Activated naive CD4-positive, alpha-beta T cell treated with Interleukin-2 at 50 U/mL for 16 hours (primary cell): ENCODE measurements at regions not wholly inside any gene's neighbourhood (a gene's known extent, or its start where the extent isn't known, plus 50 kb on each side); places are given as distances from the start of the nearest gene placed in this dataset.

Experiments used
- DNase-seq: peaks from one replicate; pipeline ENCODE4 v3.0.0-alpha.2; 2020

DNA sequence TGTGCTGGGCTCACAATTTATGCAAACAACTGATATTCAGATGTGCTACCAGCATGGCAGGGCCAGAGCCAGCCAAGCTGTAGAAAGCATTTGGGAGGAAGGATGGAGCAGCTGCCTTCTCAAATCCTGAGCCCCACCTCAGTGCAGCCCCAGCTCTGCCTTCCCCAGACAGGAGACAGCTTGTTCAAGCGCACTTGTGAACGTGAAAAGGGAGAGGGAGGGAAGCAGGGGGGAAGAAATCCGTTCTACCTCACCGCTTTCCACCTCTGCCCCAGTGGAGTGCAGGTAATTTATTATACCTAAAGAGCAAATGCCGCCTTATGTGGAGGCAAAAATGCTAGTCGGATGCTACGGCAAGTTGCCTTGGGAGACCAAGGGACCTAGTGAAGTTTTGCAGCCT, 66.0 kb upstream of the SLC14A2 start:
- no peak for DNase-seq

DNA sequence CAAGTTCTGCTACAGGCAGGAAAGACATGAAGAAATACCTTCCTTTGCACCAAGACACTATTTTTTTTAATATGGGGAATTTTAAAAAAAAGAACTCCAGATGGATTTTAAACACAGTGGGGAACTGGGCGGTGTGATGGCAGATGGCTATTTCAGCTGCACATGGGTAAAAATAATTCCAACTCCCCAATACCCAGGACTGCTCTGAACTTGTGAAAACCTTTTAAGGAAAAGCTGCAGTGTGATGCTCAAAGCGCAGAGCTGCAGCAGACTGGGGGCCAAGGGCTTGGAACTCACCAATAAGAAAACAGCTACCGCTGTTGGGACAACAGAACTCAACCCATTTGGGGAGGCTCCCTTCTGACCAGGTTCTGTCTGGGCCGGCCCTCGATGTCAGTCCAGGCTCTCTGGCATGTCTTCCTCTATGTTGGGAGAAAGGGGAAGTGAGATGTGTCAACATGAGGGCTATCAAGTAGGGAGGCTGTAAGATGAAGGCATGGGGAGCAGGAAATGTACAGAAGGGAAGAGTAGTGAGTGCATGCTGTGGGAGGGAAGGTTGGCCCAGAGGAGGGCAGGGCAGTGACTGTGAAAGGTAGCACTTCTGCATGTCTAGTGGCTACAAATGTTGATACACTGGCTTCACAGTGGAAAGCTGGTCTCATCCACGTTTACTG, 64.0 kb upstream of the SLC14A2 start:
- DNase-seq, result no peak

DNA sequence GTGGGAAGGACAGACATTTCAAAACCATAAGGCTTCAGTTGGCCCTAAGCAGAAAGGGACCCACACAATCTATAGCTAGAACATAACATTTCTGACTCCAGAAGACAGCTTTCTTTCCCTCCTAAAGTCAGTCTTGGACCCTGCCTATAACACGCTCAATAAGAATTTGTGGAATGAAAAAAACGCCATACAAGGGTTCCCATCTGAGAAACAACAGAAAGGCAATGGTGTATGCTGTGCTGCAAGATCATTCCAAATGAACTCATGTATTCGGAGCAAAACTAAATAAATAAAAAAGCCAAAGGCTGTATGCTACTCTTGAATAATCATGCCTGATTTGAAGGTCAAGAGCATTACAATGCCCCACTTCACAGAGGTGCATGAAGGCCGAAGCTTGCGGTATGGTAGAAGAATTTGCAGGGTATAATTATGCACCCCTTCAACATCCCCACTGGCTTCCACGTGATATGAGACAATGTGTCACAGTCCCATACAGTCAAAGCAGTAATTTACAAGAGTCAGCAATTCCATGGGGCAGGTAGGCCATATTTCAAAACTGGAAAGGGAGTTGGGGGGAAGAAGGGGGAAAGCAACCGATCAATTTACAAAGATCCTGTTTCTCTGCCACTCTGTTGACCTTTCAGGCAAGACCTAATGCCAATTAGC, 61.4 kb upstream of the SLC14A2 start:
- no peak for DNase-seq

DNA sequence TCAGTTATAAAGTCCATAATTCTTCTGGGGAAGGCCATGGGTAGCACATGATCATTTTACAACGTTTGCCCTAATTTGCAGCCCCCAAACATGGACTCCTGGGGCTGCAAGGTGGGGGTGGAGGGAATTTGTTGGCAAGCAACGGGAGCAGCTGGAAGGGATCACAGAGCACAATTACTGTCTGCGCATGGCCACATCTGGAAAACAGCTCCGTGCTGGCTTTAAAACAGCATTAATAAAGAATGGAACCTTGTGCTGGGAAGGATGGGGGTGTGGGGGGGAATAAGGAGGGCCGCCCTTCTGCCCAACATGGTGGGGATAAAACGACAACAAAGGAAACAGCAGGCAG, 60.9 kb upstream of the SLC14A2 start:
- no peak for DNase-seq

DNA sequence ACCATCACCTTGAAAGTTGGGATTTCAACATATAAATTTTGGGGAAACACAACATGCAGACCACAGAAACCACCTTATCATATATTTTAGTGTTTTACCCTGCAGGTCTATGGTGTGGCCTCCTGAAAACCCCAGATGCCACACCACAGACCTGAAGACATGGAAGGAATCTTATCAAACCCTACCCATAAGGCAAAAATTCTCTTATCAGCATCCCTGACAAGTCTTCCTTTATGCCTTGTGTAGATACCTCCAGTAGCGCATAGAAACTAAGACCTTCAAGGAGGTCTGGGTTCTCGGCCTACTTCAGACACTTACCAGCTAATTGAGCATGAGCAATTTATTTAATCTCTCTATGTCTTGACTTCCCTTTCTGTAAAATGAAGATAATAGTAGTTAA, 59.1 kb upstream of the SLC14A2 start:
- DNase-seq, result no peak

DNA sequence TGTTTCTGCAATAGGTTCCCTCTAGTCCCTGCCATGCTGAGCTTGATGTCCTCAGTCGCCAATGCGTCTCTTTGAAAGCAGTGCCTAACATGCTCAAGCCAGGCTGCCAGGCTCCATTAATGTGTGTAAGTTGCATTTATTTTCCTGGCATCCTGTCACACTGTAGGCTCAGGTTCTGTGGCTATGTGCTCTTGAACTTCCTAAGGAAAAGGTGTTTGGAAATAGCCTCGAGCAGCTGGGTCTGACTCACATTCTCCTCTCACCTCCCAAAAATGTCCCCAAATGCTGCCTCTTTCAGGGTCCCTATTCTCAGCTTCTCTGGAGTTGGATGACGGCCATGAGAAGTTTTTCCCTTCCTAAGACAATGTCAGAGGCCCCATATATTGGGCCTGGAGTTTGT, 58.0 kb upstream of the SLC14A2 start:
- no peak for DNase-seq

DNA sequence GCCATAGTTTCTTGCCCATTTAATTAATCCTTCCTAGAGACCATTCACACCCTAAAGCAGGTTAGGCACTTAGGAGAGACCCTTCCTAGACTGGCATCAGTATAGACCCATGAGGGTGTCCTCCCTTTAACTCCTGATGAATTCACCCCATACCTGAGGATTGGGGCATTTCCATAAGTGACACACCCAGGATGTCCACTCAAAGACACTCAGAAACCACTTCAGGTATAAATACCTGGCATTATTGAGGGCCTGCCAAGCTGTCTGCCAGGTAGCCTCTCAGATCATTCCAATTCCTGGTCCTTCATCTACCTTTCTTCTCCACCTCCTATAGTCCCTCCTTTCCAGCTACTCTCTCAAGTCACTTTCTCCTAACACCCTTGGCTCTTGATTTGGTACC, 57.5 kb upstream of the SLC14A2 start:
- no peak for DNase-seq

DNA sequence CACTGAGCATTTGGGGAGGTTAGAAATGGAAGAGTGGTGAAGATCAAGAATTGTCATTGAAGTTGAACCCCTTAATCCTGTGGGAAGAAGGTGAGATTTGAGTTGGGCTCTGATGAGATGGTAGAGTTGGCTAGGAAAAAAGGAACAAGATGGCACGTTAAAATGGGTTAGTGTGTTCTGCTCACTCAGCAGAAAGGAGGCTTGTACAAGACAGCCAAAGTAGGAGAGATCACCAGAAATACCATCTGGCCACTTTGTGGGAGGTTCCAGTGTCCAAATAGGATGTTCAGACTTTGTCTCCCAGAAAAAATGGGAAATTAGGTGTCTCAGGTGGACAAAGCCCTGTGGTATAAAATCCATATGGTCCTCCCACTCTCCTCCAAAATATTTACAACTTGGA, 56.0 kb upstream of the SLC14A2 start:
- DNase-seq, result no peak

DNA sequence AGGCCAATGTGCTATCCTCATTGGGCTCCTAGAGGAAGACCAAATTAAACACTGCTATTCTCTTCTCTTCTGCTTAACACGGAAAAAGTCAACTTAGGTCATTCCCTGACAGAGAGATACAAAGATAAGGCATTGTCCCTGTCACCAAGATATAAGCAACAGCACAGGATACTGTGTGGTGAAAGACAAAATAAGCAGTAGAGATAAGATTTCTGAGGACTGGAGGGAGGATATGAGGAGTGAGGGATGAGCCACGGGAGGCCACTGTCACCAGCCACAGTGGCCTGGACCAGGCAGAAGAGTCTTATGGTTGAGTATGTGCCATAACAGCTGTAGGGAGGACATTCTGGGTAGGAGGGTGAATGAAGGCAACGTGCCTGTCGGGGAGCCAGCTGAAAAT, 54.4 kb upstream of the SLC14A2 start:
- DNase-seq, result no peak

DNA sequence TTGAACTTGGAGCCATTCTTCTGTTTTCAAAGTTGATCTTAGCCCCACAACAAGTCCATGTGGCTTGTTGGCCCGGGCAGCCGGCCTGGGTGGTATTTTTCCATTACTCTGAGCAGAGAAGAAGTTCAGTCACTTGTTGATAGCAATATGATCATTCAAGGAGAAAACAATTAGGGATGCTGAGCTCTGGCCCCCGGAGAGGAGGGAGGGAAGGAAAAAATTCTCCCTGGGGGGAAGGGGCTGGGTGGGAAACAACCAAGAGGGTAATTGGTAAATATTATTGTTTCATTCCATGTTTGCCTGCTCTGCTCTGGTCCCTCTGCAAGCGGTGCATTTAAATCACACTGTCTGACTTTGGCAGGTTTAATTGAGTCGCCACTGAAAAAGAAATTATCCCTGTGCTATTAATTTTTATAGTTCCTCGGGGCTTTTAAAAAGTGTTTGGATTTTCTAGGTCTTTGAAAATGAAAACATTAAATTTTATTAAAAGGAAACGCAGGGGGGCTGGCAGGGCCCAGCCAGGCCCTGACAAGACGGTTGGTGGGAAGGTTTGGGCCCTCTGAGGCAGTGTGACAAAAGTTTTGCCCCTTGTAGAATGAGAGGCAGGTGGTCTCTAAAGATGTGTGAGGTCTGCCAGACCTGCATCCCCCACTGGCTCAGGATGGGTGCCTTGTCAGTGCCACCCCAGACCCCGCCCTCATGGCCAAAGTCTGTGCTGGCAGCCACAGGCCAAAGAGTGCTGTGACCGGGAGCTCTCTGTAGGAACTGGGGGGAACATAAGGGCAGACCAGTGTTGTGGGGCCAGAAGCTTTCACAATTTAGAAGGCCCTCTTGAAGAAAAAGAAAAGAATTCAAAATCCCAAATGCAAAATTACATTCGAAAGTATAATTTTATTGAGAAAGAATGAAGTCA, 52.5 kb upstream of the SLC14A2 start:
- no peak for DNase-seq

DNA sequence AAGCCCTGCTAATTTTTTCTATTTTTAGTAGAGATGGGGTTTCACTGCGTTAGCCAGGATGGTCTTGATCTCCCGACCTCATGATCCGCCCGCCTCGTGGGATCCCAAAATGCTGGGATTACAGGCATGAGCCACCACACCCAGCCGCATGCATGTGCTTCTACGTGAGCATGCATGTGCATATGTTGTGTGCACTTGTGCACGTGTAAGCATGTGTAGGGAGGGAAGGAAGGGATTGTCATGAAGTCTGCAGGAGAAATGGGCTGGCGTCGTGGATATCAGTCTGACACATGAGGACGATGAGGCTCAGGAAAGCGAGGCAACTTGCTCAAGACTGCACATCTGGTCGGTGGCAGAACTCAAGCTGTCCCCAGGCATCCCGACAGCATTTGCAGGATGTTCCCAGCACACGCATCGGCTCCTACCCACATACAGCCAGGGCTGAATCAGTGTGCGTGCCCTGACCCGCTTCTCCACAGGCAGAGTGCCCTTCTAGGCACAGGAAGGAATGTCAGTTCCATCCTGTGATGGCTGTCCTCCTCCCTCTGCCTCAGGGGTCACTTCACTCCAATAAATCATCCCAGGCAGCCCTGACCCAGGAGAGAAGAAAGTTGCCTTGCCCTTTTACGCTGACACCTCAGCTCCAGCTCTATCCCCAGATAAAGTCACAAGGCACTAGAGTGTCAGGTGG, 49.9 kb upstream of the SLC14A2 start:
- DNase-seq, result no peak
